ENCODE measurements at regions not wholly inside any gene's neighbourhood (a gene's known extent, or its start where the extent isn't known, plus 50 kb on each side); places are given as distances from the start of the nearest gene placed in this dataset.

GRCh38 chr13:91216928-91217700 is 130.4 kb upstream of the MIR17HG start:
- H3K9me3 ChIP-seq (ENCODE audit: control insufficient read depth in 4 of 4, low read length in 3 of 4) = no peaks in the 10 kb centered on the region
- H3K4me3 ChIP-seq (ENCODE audit: low read depth in 1 of 3, low read length in 3 of 3) = no peak overlapping the region
- TF ChIP-seq SP1 (IDR thresholded peaks at IDR 0.05) (no peak), CTCF (IDR thresholded peaks at IDR 0.05; ENCODE audit: low read depth, low read length, missing input control) (no peak), FOXA2 (IDR thresholded peaks at IDR 0.05) (no peak), MAX (IDR thresholded peaks at IDR 0.05) (no peak), GABPA (IDR thresholded peaks at IDR 0.05 in 1 of 2, conservative IDR thresholded peaks at IDR 0.05 in 1 of 2) (no peak), HNF4G (IDR thresholded peaks at IDR 0.05) (no peak), YY1 (IDR thresholded peaks at IDR 0.05) (no peak), FOXA1 (IDR thresholded peaks at IDR 0.05) (no peak), JUND (IDR thresholded peaks at IDR 0.05) (no peak), NR2F2 (IDR thresholded peaks at IDR 0.05) (no peak), ATF3 (IDR thresholded peaks at IDR 0.05) (no peak), TAF1 (conservative IDR thresholded peaks at IDR 0.05) (no peak), RAD21 (IDR thresholded peaks at IDR 0.05) (no peak), REST (IDR thresholded peaks at IDR 0.05) (no peak), EGR1 (IDR thresholded peaks at IDR 0.05; ENCODE audit: low read depth in 2 of 2) (no peak), RXRA (IDR thresholded peaks at IDR 0.05) (no peak), HNF4A (conservative IDR thresholded peaks at IDR 0.05) (no peak), ZBTB33 (IDR thresholded peaks at IDR 0.05) (no peak)
- no peak for DNase-seq (ENCODE audit: low spot score)
- H3K9ac ChIP-seq (ENCODE audit: low read depth in 1 of 2, low read length in 2 of 2) = no peak overlapping the region
- 45% methylated on average over 12 of the region's 12 CpGs for WGBS
- no peaks in the 10 kb centered on the region for H3K36me3 ChIP-seq (ENCODE audit: control insufficient read depth in 4 of 4, insufficient read depth in 3 of 4, low read depth in 1 of 4, low read length in 3 of 4)
- peaks cover 0 to 3% (median 0%) of the 10 kb centered on the region in 4 donors for H3K27me3 ChIP-seq (ENCODE audit: control insufficient read depth in 4 of 4, insufficient read depth in 4 of 4, low read length in 3 of 4)
- H3K27ac ChIP-seq (ENCODE audit: low read depth in 1 of 2, low read length in 2 of 2) = no peak overlapping the region
- H3K4me1 ChIP-seq (ENCODE audit: control insufficient read depth in 4 of 4, insufficient read depth in 4 of 4, low read length in 3 of 4) = no peaks in the 10 kb centered on the region

All from liver (tissue), 8 donors.